Kidney epithelial cell (primary cell): ENCODE measurements at regions not wholly inside any gene's neighbourhood (a gene's known extent, or its start where the extent isn't known, plus 50 kb on each side); places are given as distances from the start of the nearest gene placed in this dataset.

Experiments
- DNase-seq: peaks from one replicate; pipeline ENCODE4 v3.0.0-alpha.2; 2010; ENCODE audit warnings: low read depth
- H3K27me3 ChIP-seq: 2 replicates; pipeline ENCODE4 v1.6.0; 2011; ENCODE audit warnings: low read length; ENCODE audit not compliant: control insufficient read depth, insufficient read depth
- H3K36me3 ChIP-seq: 2 replicates; pipeline ENCODE4 v1.5.1; 2011; ENCODE audit warnings: low read length; ENCODE audit not compliant: control insufficient read depth, insufficient read depth
- H3K4me3 ChIP-seq: 2 replicates; pipeline ENCODE4 v1.5.1; 2011; ENCODE audit warnings: low read depth, mild to moderate bottlenecking, control low read depth, low read length
- TF ChIP-seq, protein P1 (sequence below): IDR thresholded peaks from 2 replicates; pipeline ENCODE4 v1.5.1; 2011; ENCODE audit warnings: mild to moderate bottlenecking, moderate library complexity, low read length, control low read depth, inconsistent platforms; ENCODE audit not compliant: insufficient read depth, poor library complexity, severe bottlenecking

DNA sequence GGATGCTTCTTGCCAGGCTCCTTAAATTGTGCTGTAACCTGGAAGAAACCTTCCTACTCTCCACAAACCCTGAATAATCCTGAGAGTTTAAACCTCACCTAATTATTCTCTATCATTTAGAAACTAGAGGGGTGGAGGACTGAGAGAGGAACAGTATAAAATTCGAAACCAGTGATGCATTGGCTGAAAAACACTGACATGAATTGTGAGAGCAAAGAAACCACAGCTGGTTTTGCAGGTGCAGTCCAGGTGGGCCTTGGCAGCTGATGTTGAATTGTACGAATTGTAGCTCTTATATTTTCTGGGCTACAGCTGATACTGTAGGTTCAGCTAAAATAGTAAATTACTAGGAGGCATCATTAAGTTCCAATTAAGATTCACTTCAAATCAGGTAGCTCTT is 227.0 kb upstream of the SLITRK5 start:
- TF ChIP-seq, protein P1, sequence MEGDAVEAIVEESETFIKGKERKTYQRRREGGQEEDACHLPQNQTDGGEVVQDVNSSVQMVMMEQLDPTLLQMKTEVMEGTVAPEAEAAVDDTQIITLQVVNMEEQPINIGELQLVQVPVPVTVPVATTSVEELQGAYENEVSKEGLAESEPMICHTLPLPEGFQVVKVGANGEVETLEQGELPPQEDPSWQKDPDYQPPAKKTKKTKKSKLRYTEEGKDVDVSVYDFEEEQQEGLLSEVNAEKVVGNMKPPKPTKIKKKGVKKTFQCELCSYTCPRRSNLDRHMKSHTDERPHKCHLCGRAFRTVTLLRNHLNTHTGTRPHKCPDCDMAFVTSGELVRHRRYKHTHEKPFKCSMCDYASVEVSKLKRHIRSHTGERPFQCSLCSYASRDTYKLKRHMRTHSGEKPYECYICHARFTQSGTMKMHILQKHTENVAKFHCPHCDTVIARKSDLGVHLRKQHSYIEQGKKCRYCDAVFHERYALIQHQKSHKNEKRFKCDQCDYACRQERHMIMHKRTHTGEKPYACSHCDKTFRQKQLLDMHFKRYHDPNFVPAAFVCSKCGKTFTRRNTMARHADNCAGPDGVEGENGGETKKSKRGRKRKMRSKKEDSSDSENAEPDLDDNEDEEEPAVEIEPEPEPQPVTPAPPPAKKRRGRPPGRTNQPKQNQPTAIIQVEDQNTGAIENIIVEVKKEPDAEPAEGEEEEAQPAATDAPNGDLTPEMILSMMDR: no peak
- Histone ChIP-seq H3K36me3 (no peaks in the 10 kb centered on the region), H3K27me3 (no peaks in the 10 kb centered on the region), H3K4me3 (no peak overlapping the region)
- DNase-seq: no peak

DNA sequence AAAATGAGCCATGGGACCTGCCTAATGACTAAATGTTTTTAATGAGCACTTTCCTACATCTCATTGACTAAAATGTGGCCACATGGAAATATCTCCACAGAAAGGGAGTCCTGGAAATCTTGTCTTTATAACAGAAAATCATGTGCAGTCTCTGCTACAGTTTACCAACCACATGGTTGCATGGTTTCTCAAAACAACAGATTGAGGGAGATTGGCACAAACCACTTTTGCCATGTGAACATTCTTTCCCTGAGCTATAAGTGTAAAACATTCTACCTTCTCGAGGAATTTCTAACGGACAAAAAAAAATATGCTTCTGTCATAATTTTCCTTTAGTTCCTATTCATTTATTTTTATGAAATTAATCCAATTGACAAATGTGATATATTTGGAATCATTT is 218.9 kb upstream of the SLITRK5 start:
- no peaks in the 10 kb centered on the region for H3K36me3 ChIP-seq
- TF ChIP-seq, protein P1: no peak
- H3K4me3 ChIP-seq: no peak overlapping the region
- H3K27me3 ChIP-seq: no peaks in the 10 kb centered on the region
- no peak for DNase-seq

DNA sequence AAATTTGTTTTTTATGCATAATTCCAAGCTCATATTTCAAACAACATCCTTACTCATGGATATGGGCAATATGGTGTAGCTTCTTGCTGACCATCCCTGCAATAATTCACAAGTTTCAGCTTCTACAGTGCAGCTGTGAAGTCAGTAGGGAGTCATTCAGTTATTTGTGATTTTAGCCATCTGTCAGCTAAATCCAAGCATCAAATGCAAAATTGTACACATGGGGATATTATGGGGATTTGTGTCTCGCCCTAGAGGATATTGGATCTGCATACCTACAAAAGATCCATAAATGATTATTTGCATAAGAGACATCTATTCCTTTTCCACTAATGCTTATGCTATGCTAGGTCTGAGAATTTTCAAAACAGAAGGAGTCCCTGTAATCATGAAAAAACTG is 217.9 kb upstream of the SLITRK5 start:
- no peak for DNase-seq
- Histone ChIP-seq H3K27me3 (no peaks in the 10 kb centered on the region), H3K4me3 (no peak overlapping the region), H3K36me3 (no peaks in the 10 kb centered on the region)
- TF ChIP-seq, protein P1: no peak

DNA sequence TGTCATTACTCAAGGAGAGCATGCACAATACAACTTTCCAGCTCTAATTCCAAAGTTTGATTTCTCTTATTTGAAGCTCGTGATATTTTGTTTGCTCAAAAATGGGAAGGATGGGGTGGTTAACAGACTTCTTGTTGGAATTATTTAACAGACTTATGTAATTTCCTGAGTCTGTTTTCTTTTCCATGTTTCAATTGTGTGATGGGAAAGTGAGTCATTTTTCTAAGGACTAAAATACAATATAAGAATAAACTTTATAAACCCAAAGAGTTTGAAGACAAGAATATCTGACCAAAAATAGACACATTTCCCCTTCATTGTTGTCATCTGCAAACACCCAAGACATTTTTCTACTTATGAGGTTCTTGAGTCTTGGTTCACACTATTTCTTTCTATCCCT is 211.8 kb upstream of the SLITRK5 start:
- DNase-seq: no peak

DNA sequence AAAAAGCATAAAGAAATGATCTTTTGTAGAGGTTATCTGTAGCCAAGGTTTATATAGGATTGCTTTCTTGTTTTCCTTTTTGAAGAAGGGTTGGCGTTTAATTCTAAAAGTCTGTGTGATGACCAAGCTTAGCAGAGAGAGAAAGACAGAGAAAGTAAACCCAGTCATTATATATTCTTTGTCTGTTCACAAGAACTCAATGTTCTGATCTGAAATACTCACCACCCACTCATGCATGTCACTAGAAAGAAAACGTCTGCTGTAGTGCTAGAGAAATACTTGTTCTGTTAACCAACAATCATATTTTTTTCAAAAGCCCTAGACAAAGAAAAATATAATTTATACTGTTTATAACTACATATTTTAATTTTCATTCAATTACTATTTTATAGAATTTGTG is 173.7 kb upstream of the SLITRK5 start:
- Histone ChIP-seq H3K36me3 (no peaks in the 10 kb centered on the region), H3K27me3 (no peaks in the 10 kb centered on the region), H3K4me3 (no peak overlapping the region)
- TF ChIP-seq, protein P1: no peak
- no peak for DNase-seq

More for the DNA sequence above, 211.8 kb upstream of the SLITRK5 start:
- H3K27me3 ChIP-seq: no peaks in the 10 kb centered on the region
- H3K4me3 ChIP-seq: no peak overlapping the region
- TF ChIP-seq, protein P1: no peak
- no peaks in the 10 kb centered on the region for H3K36me3 ChIP-seq

DNA sequence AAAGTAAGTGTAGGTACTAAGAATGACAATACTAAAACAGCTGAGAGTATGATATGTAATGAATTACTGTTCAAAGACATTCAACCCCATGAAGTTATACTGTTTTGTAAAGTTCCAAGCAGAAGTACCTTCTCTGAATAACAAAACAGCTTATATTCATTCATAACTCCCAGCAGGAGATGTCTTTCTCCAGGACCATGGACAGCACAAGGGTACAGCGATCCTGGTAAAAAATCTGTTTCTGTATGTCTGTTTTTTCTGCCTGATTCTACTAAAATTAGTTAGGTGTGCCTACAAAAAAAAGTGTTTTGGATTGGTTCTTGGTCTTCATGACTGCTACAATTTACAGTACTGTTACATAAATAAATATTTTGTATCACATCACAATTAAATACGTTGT is 172.5 kb upstream of the SLITRK5 start:
- DNase-seq: no peak
- Histone ChIP-seq H3K36me3 (no peaks in the 10 kb centered on the region), H3K4me3 (no peak overlapping the region), H3K27me3 (no peaks in the 10 kb centered on the region)
- TF ChIP-seq, protein P1: no peak
